PC-9 (cell line): ENCODE measurements at regions not wholly inside any gene's neighbourhood (a gene's known extent, or its start where the extent isn't known, plus 50 kb on each side); places are given as distances from the start of the nearest gene placed in this dataset.

Experiments
- BruUV-seq: library from RNA; stranded (reverse); fragments of 400-500 nt; replicated peaks from 2 replicates; lab custom pipeline; 2021; lab: Mats Ljungman, UMichigan
- CTCF ChIA-PET: fragments of 300-600 bp; sonication (Branson Sonifier 250); formaldehyde crosslinking; loops from one replicate; lab custom pipeline; 2022; ENCODE audit warnings: antibody characterized with exemption; lab: Charles Lee
- POLR2A ChIA-PET: fragments of 300-600 bp; sonication (Branson Sonifier 250); formaldehyde crosslinking; loops from one replicate; lab custom pipeline; 2022; ENCODE audit warnings: antibody characterized with exemption; ENCODE audit not compliant: unreplicated experiment; lab: Charles Lee
- DNase-seq, 2 experiments: peaks; one replicate each; pipeline versions ENCODE4 v3.0.0 to v3.0.0-alpha.2; 2015 to 2022; ENCODE audit warnings: mixed read lengths in 1 of 2
- H2AFZ ChIP-seq: fragments of 200-600 bp; sonication (generic); 2 replicates; pipeline ENCODE4 v1.8.1; 2017; ENCODE audit warnings: antibody characterized with exemption
- H3F3A ChIP-seq: fragments of 200-600 bp; sonication (generic); 2 replicates; pipeline ENCODE4 v1.8.1; 2017; ENCODE audit warnings: antibody characterized with exemption, mild to moderate bottlenecking, low read depth; ENCODE audit not compliant: insufficient read depth
- H3K27ac ChIP-seq: fragments of 200-600 bp; sonication (generic); 2 replicates; pipeline ENCODE4 v1.6.1; 2016; ENCODE audit warnings: mixed run types
- H3K27me3 ChIP-seq: fragments of 200-600 bp; sonication (generic); 2 replicates; pipeline ENCODE4 v1.6.1; 2016; ENCODE audit warnings: low read depth, mixed run types; ENCODE audit not compliant: insufficient read depth
- H3K36me3 ChIP-seq: fragments of 200-600 bp; sonication (generic); 2 replicates; pipeline ENCODE4 v1.6.1; 2016; ENCODE audit warnings: low read depth, mixed run types
- H3K4me1 ChIP-seq: fragments of 200-600 bp; sonication (generic); replicated peaks from 2 replicates; pipeline ENCODE4 v1.6.1; 2016; ENCODE audit warnings: mixed run types; ENCODE audit not compliant: insufficient read depth
- H3K4me2 ChIP-seq: fragments of 200-600 bp; sonication (generic); 2 replicates; pipeline ENCODE4 v1.6.1; 2017; ENCODE audit warnings: mixed run types
- H3K4me3 ChIP-seq: fragments of 200-600 bp; sonication (generic); 2 replicates; pipeline ENCODE4 v1.6.1; 2016; ENCODE audit warnings: mixed run types
- H3K79me2 ChIP-seq: fragments of 200-600 bp; sonication (generic); 2 replicates; pipeline ENCODE4 v1.6.1; 2017; ENCODE audit warnings: low read depth, mixed run types
- H3K9me2 ChIP-seq: fragments of 200-600 bp; sonication (generic); 2 replicates; pipeline ENCODE4 v1.8.1; 2017; ENCODE audit warnings: mild to moderate bottlenecking; ENCODE audit not compliant: insufficient read depth
- H3K9me3 ChIP-seq: fragments of 200-600 bp; sonication (generic); 2 replicates; pipeline ENCODE4 v1.8.1; 2016; ENCODE audit warnings: low read depth; ENCODE audit not compliant: insufficient read depth
- H4K20me1 ChIP-seq: fragments of 200-600 bp; sonication (generic); 2 replicates; pipeline ENCODE4 v1.8.1; 2017; ENCODE audit not compliant: insufficient read depth
- EZH2 ChIP-seq: fragments of 200-600 bp; sonication (generic); IDR thresholded peaks from 2 replicates; pipeline ENCODE4 v1.8.0; 2017; ENCODE audit warnings: antibody characterized with exemption, low read depth
- intact Hi-C: fragments of 100-400 bp; cut with micrococcal nuclease; formaldehyde crosslinking; loops from one replicate; pipeline ENCODE4 v1.10.0; 2022; ENCODE audit not compliant: unreplicated experiment
- TF ChIP-seq, protein P1 (sequence below): fragments of 200-600 bp; sonication (generic); conservative IDR thresholded peaks from 2 replicates; pipeline ENCODE4 v1.6.1; 2017; ENCODE audit warnings: mixed run types, antibody characterized with exemption, mild to moderate bottlenecking, moderate library complexity

DNA sequence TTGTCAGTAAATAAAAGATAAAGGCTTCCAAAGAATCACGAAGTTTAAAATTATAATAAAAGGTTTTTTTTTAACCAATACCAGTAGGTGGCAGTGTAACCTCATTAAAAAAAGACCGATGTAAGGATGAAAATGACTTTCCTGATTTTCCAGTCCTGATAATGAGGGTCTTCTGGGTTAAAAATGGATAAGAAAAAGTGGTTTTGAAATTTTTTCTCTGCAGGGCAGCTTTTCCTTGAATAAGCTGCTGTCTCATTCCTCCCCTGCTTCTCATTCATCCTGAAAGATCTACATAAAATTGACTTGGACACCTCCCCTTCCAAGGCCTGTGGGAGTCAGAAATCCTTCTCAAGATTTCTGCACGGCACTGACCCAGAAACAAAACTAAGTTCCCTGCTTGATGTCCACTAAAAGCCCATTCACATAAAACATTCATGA lies 58.9 kb upstream of the FBXO33 start:
- BruUV-seq: no TSS peak
- no peak overlapping the region for H3K27ac ChIP-seq
- no peak overlapping the region for H3K4me3 ChIP-seq
- no peak overlapping the region for H2AFZ ChIP-seq
- H3K9me3 ChIP-seq: no peaks in the 10 kb centered on the region
- H3K36me3 ChIP-seq: no peaks in the 10 kb centered on the region
- ChIA-PET CTCF (no interaction called here), POLR2A (no interaction called here)
- H3K4me1 ChIP-seq: no peaks in the 10 kb centered on the region
- H3F3A ChIP-seq: no peaks in the 10 kb centered on the region
- TF ChIP-seq, protein P1, sequence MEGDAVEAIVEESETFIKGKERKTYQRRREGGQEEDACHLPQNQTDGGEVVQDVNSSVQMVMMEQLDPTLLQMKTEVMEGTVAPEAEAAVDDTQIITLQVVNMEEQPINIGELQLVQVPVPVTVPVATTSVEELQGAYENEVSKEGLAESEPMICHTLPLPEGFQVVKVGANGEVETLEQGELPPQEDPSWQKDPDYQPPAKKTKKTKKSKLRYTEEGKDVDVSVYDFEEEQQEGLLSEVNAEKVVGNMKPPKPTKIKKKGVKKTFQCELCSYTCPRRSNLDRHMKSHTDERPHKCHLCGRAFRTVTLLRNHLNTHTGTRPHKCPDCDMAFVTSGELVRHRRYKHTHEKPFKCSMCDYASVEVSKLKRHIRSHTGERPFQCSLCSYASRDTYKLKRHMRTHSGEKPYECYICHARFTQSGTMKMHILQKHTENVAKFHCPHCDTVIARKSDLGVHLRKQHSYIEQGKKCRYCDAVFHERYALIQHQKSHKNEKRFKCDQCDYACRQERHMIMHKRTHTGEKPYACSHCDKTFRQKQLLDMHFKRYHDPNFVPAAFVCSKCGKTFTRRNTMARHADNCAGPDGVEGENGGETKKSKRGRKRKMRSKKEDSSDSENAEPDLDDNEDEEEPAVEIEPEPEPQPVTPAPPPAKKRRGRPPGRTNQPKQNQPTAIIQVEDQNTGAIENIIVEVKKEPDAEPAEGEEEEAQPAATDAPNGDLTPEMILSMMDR: peak; percentile 66
- TF ChIP-seq EZH2: no peak
- H3K4me2 ChIP-seq: no peak overlapping the region
- no peaks in the 10 kb centered on the region for H3K9me2 ChIP-seq
- H4K20me1 ChIP-seq: no peaks in the 10 kb centered on the region
- H3K79me2 ChIP-seq: no peaks in the 10 kb centered on the region
- intact Hi-C loops: no loop called here
- no peak for DNase-seq
- H3K27me3 ChIP-seq: no peaks in the 10 kb centered on the region

DNA sequence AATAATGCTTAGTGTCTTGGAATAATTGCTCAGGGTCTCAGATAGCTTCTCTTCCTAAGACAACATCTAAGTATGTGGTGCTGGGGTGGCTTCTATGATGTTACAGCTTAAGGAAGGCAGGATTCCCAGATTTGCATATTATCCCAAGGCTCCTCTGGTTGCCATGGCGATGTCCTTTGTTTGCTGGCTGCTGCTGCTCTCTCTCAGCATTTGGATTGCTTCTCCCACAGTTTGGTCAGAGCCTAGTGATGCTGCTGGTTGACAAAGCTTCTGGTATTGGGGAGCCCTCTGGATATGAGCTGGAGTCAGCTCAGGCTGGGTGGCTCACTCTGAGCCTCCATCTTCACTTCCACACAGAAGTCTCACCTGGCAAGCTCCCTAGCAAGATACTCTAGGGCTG lies 56.4 kb upstream of the FBXO33 start:
- TF ChIP-seq, protein P1: no peak
- no peak for TF ChIP-seq EZH2
- no peaks in the 10 kb centered on the region for H4K20me1 ChIP-seq
- no peaks in the 10 kb centered on the region for H3K4me1 ChIP-seq
- DNase-seq: no peak
- POLR2A ChIA-PET: no interaction called here
- intact Hi-C loops: no loop called here
- no peaks in the 10 kb centered on the region for H3K79me2 ChIP-seq
- H3K36me3 ChIP-seq: no peaks in the 10 kb centered on the region
- CTCF ChIA-PET: no interaction called here
- H3K27ac ChIP-seq: no peak overlapping the region
- no peaks in the 10 kb centered on the region for H3F3A ChIP-seq
- H3K4me2 ChIP-seq: no peak overlapping the region
- H2AFZ ChIP-seq: no peak overlapping the region
- H3K4me3 ChIP-seq: no peak overlapping the region
- H3K9me3 ChIP-seq: no peaks in the 10 kb centered on the region
- BruUV-seq: no TSS peak
- H3K9me2 ChIP-seq: no peaks in the 10 kb centered on the region
- H3K27me3 ChIP-seq: no peaks in the 10 kb centered on the region

DNA sequence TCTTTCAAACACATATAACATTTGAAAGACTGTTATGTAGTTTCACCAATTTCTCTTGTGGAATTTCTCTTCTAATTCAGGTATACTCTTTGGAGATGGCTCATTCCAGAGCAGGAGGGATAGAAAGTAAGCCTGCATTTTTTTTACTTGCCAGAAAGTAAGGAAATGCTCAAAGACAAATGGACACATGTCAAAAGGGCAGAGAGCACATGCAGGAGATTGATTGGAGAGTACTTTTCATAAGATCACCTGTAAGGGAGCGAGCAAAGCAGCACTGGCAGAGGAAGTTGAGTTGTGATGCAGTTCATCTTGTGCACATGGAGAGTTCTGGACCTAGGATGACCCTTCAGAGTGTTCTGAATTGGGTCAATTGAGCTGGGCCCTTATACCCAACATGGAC lies 51.4 kb upstream of the FBXO33 start:
- H3K79me2 ChIP-seq: no peaks in the 10 kb centered on the region
- no peak for TF ChIP-seq EZH2
- TF ChIP-seq, protein P1: no peak
- no peak overlapping the region for H3K27ac ChIP-seq
- BruUV-seq: no TSS peak
- H3K27me3 ChIP-seq: no peaks in the 10 kb centered on the region
- no peaks in the 10 kb centered on the region for H3F3A ChIP-seq
- POLR2A ChIA-PET: no interaction called here
- intact Hi-C loops: no loop called here
- H3K4me3 ChIP-seq: no peak overlapping the region
- no peaks in the 10 kb centered on the region for H3K4me1 ChIP-seq
- H3K9me3 ChIP-seq: no peaks in the 10 kb centered on the region
- no peak overlapping the region for H3K4me2 ChIP-seq
- no peak for DNase-seq
- no peak overlapping the region for H2AFZ ChIP-seq
- H4K20me1 ChIP-seq: no peaks in the 10 kb centered on the region
- no peaks in the 10 kb centered on the region for H3K9me2 ChIP-seq
- H3K36me3 ChIP-seq: no peaks in the 10 kb centered on the region
- CTCF ChIA-PET: no interaction called here
